ENCODE measurements at regions not wholly inside any gene's neighbourhood (a gene's known extent, or its start where the extent isn't known, plus 50 kb on each side); places are given as distances from the start of the nearest gene placed in this dataset.
"Not testable (repeated sequence)": the region's sequence is repeated elsewhere in the genome, so short reads cannot be mapped to it uniquely, and the experiment has no call there.

- ChIA-PET POLR2A (no interaction called here), CTCF (no interaction called here)
- Histone ChIP-seq H3K27me3 (ENCODE audit: insufficient read depth, low read length, poor library complexity, severe bottlenecking) (no peaks in the 10 kb centered on the region), H3K4me3 (ENCODE audit: low read length) (no peak overlapping the region), H3K4me1 (ENCODE audit: insufficient read depth, low read length) (no peaks in the 10 kb centered on the region), H3K9me3 (ENCODE audit: low read length) (no peaks in the 10 kb centered on the region), H3K36me3 (ENCODE audit: insufficient read depth, low read length) (no peaks in the 10 kb centered on the region), H3K27ac (ENCODE audit: low read depth, low read length) (no peak overlapping the region)
- Mint-ChIP-seq H3K9me3 (peaks cover 16 to 23% (median 19%) of the 10 kb centered on the region in 5 donors), H3K4me3 (no peak overlapping the region), H3K27ac (no peak overlapping the region), H3K36me3 (peaks cover 0 to 6% (median 0%) of the 10 kb centered on the region in 3 donors), H3K27me3 (peaks cover 1 to 4% of the 10 kb centered on the region in 2 donors), H3K4me1 (no peaks in the 10 kb centered on the region)
- no peak for DNase-seq
Measured at GRCh38 chr5:82881571-82882174, 195.5 kb downstream of the TMEM167A start.

GRCh38 chr5:82879089-82879488 is 198.1 kb downstream of the TMEM167A start:
- no peak overlapping the region for H3K27ac Mint-ChIP-seq
- Histone ChIP-seq H3K36me3 (ENCODE audit: insufficient read depth, low read length) (no peaks in the 10 kb centered on the region), H3K4me1 (ENCODE audit: insufficient read depth, low read length) (no peaks in the 10 kb centered on the region), H3K4me3 (ENCODE audit: low read length) (no peak overlapping the region), H3K27ac (ENCODE audit: low read depth, low read length) (no peak overlapping the region), H3K27me3 (ENCODE audit: insufficient read depth, low read length, poor library complexity, severe bottlenecking) (no peaks in the 10 kb centered on the region), H3K9me3 (ENCODE audit: low read length) (no peaks in the 10 kb centered on the region)
- peaks cover 0 to 1% of the 10 kb centered on the region in 2 donors for H3K27me3 Mint-ChIP-seq
- ChIA-PET POLR2A (no interaction called here), CTCF (no interaction called here)
- H3K4me3 Mint-ChIP-seq = no peak overlapping the region
- DNase-seq = no peak
- no peaks in the 10 kb centered on the region for H3K4me1 Mint-ChIP-seq
- H3K36me3 Mint-ChIP-seq = peaks cover 0 to 6% (median 0%) of the 10 kb centered on the region in 3 donors
- peaks cover 16 to 25% (median 17%) of the 10 kb centered on the region in 5 donors for H3K9me3 Mint-ChIP-seq

GRCh38 chr5:82873452-82873851 is 203.7 kb downstream of the TMEM167A start:
- Mint-ChIP-seq H3K27me3 (peaks cover 0 to 3% of the 10 kb centered on the region in 2 donors), H3K4me1 (no peaks in the 10 kb centered on the region), H3K4me3 (no peak overlapping the region), H3K9me3 (peaks cover 0 to 8% (median 4%) of the 10 kb centered on the region in 5 donors), H3K27ac (no peak overlapping the region), H3K36me3 (no peaks in the 10 kb centered on the region)
- no peaks in the 10 kb centered on the region for H3K36me3 ChIP-seq (ENCODE audit: insufficient read depth, low read length)
- ChIA-PET POLR2A (no interaction called here), CTCF (no interaction called here)
- DNase-seq = no peak
- no peaks in the 10 kb centered on the region for H3K4me1 ChIP-seq (ENCODE audit: insufficient read depth, low read length)
- no peaks in the 10 kb centered on the region for H3K27me3 ChIP-seq (ENCODE audit: insufficient read depth, low read length, poor library complexity, severe bottlenecking)
- H3K9me3 ChIP-seq (ENCODE audit: low read length) = no peaks in the 10 kb centered on the region
- H3K27ac ChIP-seq (ENCODE audit: low read depth, low read length) = no peak overlapping the region
- H3K4me3 ChIP-seq (ENCODE audit: low read length) = no peak overlapping the region

GRCh38 chr5:82872321-82873288 is 204.6 kb downstream of the TMEM167A start:
- H3K9me3 Mint-ChIP-seq; H3K4me3 Mint-ChIP-seq; H3K9me3 ChIP-seq (ENCODE audit: low read length); H3K36me3 ChIP-seq (ENCODE audit: insufficient read depth, low read length); H3K27me3 Mint-ChIP-seq; CTCF ChIA-PET; H3K27me3 ChIP-seq (ENCODE audit: insufficient read depth, low read length, poor library complexity, severe bottlenecking); H3K4me3 ChIP-seq (ENCODE audit: low read length); H3K27ac Mint-ChIP-seq; H3K4me1 ChIP-seq (ENCODE audit: insufficient read depth, low read length); H3K27ac ChIP-seq (ENCODE audit: low read depth, low read length); POLR2A ChIA-PET; H3K36me3 Mint-ChIP-seq; H3K4me1 Mint-ChIP-seq; DNase-seq: not testable (repeated sequence)

- Histone ChIP-seq H3K4me3 (ENCODE audit: low read length) (no peak overlapping the region), H3K27me3 (ENCODE audit: insufficient read depth, low read length, poor library complexity, severe bottlenecking) (no peaks in the 10 kb centered on the region), H3K9me3 (ENCODE audit: low read length) (no peaks in the 10 kb centered on the region), H3K36me3 (ENCODE audit: insufficient read depth, low read length) (no peaks in the 10 kb centered on the region), H3K4me1 (ENCODE audit: insufficient read depth, low read length) (no peaks in the 10 kb centered on the region), H3K27ac (ENCODE audit: low read depth, low read length) (no peak overlapping the region)
- ChIA-PET POLR2A (no interaction called here), CTCF (no interaction called here)
- Mint-ChIP-seq H3K9me3 (peaks cover 0 to 3% (median 0%) of the 10 kb centered on the region in 5 donors), H3K4me1 (no peaks in the 10 kb centered on the region), H3K36me3 (no peaks in the 10 kb centered on the region), H3K27ac (no peak overlapping the region), H3K4me3 (no peak overlapping the region), H3K27me3 (peaks cover 0 to 2% of the 10 kb centered on the region in 2 donors)
- DNase-seq = no peak
Measured at GRCh38 chr5:82865625-82866024, 211.6 kb downstream of the TMEM167A start.

- Mint-ChIP-seq H3K9me3 (peaks cover 0 to 3% (median 0%) of the 10 kb centered on the region in 5 donors), H3K36me3 (no peaks in the 10 kb centered on the region), H3K4me1 (no peaks in the 10 kb centered on the region), H3K4me3 (no peak overlapping the region), H3K27me3 (peaks cover 0 to 2% of the 10 kb centered on the region in 2 donors), H3K27ac (no peak overlapping the region)
- ChIA-PET POLR2A (no interaction called here), CTCF (no interaction called here)
- H3K4me1 ChIP-seq (ENCODE audit: insufficient read depth, low read length) = no peaks in the 10 kb centered on the region
- no peak for DNase-seq
- H3K4me3 ChIP-seq (ENCODE audit: low read length) = no peak overlapping the region
- no peaks in the 10 kb centered on the region for H3K27me3 ChIP-seq (ENCODE audit: insufficient read depth, low read length, poor library complexity, severe bottlenecking)
- no peaks in the 10 kb centered on the region for H3K36me3 ChIP-seq (ENCODE audit: insufficient read depth, low read length)
- no peak overlapping the region for H3K27ac ChIP-seq (ENCODE audit: low read depth, low read length)
- no peaks in the 10 kb centered on the region for H3K9me3 ChIP-seq (ENCODE audit: low read length)
Measured at GRCh38 chr5:82863266-82863665, 213.9 kb downstream of the TMEM167A start.

- ChIA-PET POLR2A (no interaction called here), CTCF (no interaction called here)
- no peak overlapping the region for H3K27ac ChIP-seq (ENCODE audit: low read depth, low read length)
- no peaks in the 10 kb centered on the region for H3K4me1 Mint-ChIP-seq
- no peak overlapping the region for H3K27ac Mint-ChIP-seq
- H3K36me3 ChIP-seq (ENCODE audit: insufficient read depth, low read length) = no peaks in the 10 kb centered on the region
- no peak overlapping the region for H3K4me3 Mint-ChIP-seq
- H3K4me1 ChIP-seq (ENCODE audit: insufficient read depth, low read length) = no peaks in the 10 kb centered on the region
- peaks cover 0 to 2% of the 10 kb centered on the region in 2 donors for H3K27me3 Mint-ChIP-seq
- H3K27me3 ChIP-seq (ENCODE audit: insufficient read depth, low read length, poor library complexity, severe bottlenecking) = no peaks in the 10 kb centered on the region
- H3K36me3 Mint-ChIP-seq = no peaks in the 10 kb centered on the region
- peaks cover 0 to 3% (median 0%) of the 10 kb centered on the region in 5 donors for H3K9me3 Mint-ChIP-seq
- no peak for DNase-seq
- H3K9me3 ChIP-seq (ENCODE audit: low read length) = no peaks in the 10 kb centered on the region
- H3K4me3 ChIP-seq (ENCODE audit: low read length) = no peak overlapping the region
Measured at GRCh38 chr5:82862711-82863110, 214.5 kb downstream of the TMEM167A start.

GRCh38 chr5:82862261-82862660 is 214.9 kb downstream of the TMEM167A start:
- Mint-ChIP-seq H3K4me1 (no peaks in the 10 kb centered on the region), H3K36me3 (no peaks in the 10 kb centered on the region)
- no peaks in the 10 kb centered on the region for H3K9me3 ChIP-seq (ENCODE audit: low read length)

More at GRCh38 chr5:82862261-82862660, 214.9 kb downstream of the TMEM167A start:
- H3K4me3 Mint-ChIP-seq = no peak overlapping the region
- ChIA-PET POLR2A (no interaction called here), CTCF (no interaction called here)
- DNase-seq = no peak
- peaks cover 0 to 3% (median 0%) of the 10 kb centered on the region in 5 donors for H3K9me3 Mint-ChIP-seq
- no peaks in the 10 kb centered on the region for H3K4me1 ChIP-seq (ENCODE audit: insufficient read depth, low read length)
- no peak overlapping the region for H3K4me3 ChIP-seq (ENCODE audit: low read length)
- peaks cover 0 to 2% of the 10 kb centered on the region in 2 donors for H3K27me3 Mint-ChIP-seq
- no peaks in the 10 kb centered on the region for H3K27me3 ChIP-seq (ENCODE audit: insufficient read depth, low read length, poor library complexity, severe bottlenecking)
- H3K27ac Mint-ChIP-seq = no peak overlapping the region
- H3K36me3 ChIP-seq (ENCODE audit: insufficient read depth, low read length) = no peaks in the 10 kb centered on the region
- no peak overlapping the region for H3K27ac ChIP-seq (ENCODE audit: low read depth, low read length)

Measured in CD8-positive, alpha-beta memory T cell (primary cell).